Ascending aorta (tissue), 2 donors: ENCODE measurements at regions not wholly inside any gene's neighbourhood (a gene's known extent, or its start where the extent isn't known, plus 50 kb on each side); places are given as distances from the start of the nearest gene placed in this dataset.

Experiments used
- DNase-seq, 2 donors: peaks; one replicate each; pipeline ENCODE4 v3.0.0-alpha.2; 2019; ENCODE audit warnings: low spot score in 2 of 2
- H3K27ac ChIP-seq, 2 donors: fragments of 200-600 bp; sonication (generic); one replicate each; pipeline ENCODE4 v1.5.1; 2016 to 2017; ENCODE audit warnings: mild to moderate bottlenecking in 1 of 2
- H3K27me3 ChIP-seq: fragments of 200-600 bp; sonication (generic); one replicate; pipeline ENCODE4 v1.5.1; 2017
- H3K36me3 ChIP-seq, 2 donors: fragments of 200-600 bp; sonication (generic); one replicate each; pipeline ENCODE4 v1.5.1; 2016
- H3K4me1 ChIP-seq, 2 donors: fragments of 200-600 bp; sonication (generic); one replicate each; pipeline ENCODE4 v1.5.1; 2016 to 2017; ENCODE audit warnings: mild to moderate bottlenecking in 1 of 2
- H3K4me3 ChIP-seq, 2 donors: fragments of 200-600 bp; sonication (generic); one replicate each; pipeline ENCODE4 v1.5.1; 2016 to 2017; ENCODE audit warnings: mild to moderate bottlenecking in 1 of 2
- H3K9me3 ChIP-seq, 2 donors: fragments of 200-600 bp; sonication (generic); one replicate each; pipeline ENCODE4 v1.5.1; 2016
- CTCF ChIP-seq, 3 experiments: fragments of 200-600 bp in 2 of 3; fragments of 450-650 bp in 1 of 3; sonication (generic) in 2 of 3; IDR thresholded peaks; one replicate each; pipeline ENCODE4 v1.5.1; 2016 to 2019; ENCODE audit warnings: antibody characterized with exemption in 3 of 3, mild to moderate bottlenecking in 1 of 3, moderate library complexity in 1 of 3
- intact Hi-C: fragments of 100-400 bp; cut with DNase I; formaldehyde crosslinking; loops from one replicate; pipeline ENCODE4 v1.15.1; 2023

- Histone ChIP-seq H3K4me1 (no peaks in the 10 kb centered on the region), H3K27ac (no peak overlapping the region), H3K9me3 (no peaks in the 10 kb centered on the region), H3K4me3 (no peak overlapping the region), H3K36me3 (no peaks in the 10 kb centered on the region), H3K27me3 (no peaks in the 10 kb centered on the region)
- intact Hi-C loops: no loop called here
- DNase-seq: no peak
- TF ChIP-seq CTCF (IDR thresholded peaks at IDR 0.05): no peak
Observed at GRCh38 chr6:100181309-100181708, 187.3 kb upstream of the MCHR2 start.

- Histone ChIP-seq H3K4me3 (no peak overlapping the region), H3K27ac (no peak overlapping the region), H3K27me3 (no peaks in the 10 kb centered on the region), H3K9me3 (no peaks in the 10 kb centered on the region), H3K4me1 (peaks cover 0 to 3% of the 10 kb centered on the region in 2 donors), H3K36me3 (no peaks in the 10 kb centered on the region)
- intact Hi-C loops: no loop called here
- TF ChIP-seq CTCF (IDR thresholded peaks at IDR 0.05): no peak
- DNase-seq: no peak
Observed at GRCh38 chr6:100179576-100179975, 185.6 kb upstream of the MCHR2 start.

GRCh38 chr6:100177956-100178355 is 183.9 kb upstream of the MCHR2 start:
- no peak for DNase-seq
- Histone ChIP-seq H3K9me3 (no peaks in the 10 kb centered on the region), H3K4me1 (peaks cover 0 to 3% of the 10 kb centered on the region in 2 donors), H3K27me3 (no peaks in the 10 kb centered on the region), H3K36me3 (no peaks in the 10 kb centered on the region), H3K4me3 (no peak overlapping the region), H3K27ac (no peak overlapping the region)
- TF ChIP-seq CTCF (IDR thresholded peaks at IDR 0.05): no peak
- intact Hi-C loops: no loop called here

- Histone ChIP-seq H3K4me1 (peaks cover 0 to 3% of the 10 kb centered on the region in 2 donors), H3K9me3 (no peaks in the 10 kb centered on the region), H3K36me3 (no peaks in the 10 kb centered on the region), H3K27me3 (no peaks in the 10 kb centered on the region), H3K27ac (no peak overlapping the region), H3K4me3 (no peak overlapping the region)
- intact Hi-C loops: no loop called here
- no peak for DNase-seq
- TF ChIP-seq CTCF (IDR thresholded peaks at IDR 0.05): no peak
Observed at GRCh38 chr6:100176951-100177710, 183.1 kb upstream of the MCHR2 start.

- no peak overlapping the region for H3K27ac ChIP-seq
- H3K27me3 ChIP-seq: no peaks in the 10 kb centered on the region
- intact Hi-C loops: no loop called here
- H3K4me3 ChIP-seq: no peak overlapping the region
- DNase-seq: no peak
- TF ChIP-seq CTCF (IDR thresholded peaks at IDR 0.05): peak in 1 of 3 experiments; percentile 38
- no peaks in the 10 kb centered on the region for H3K9me3 ChIP-seq
- peaks cover 0 to 3% of the 10 kb centered on the region in 2 donors for H3K4me1 ChIP-seq
- H3K36me3 ChIP-seq: no peaks in the 10 kb centered on the region
Observed at GRCh38 chr6:100176311-100176950, 182.4 kb upstream of the MCHR2 start.
